Osteoblast (primary cell): ENCODE measurements at regions not wholly inside any gene's neighbourhood (a gene's known extent, or its start where the extent isn't known, plus 50 kb on each side); places are given as distances from the start of the nearest gene placed in this dataset.

Source experiments
- DNase-seq: peaks from one replicate; pipeline ENCODE4 v3.0.0; 2011; ENCODE audit warnings: low spot score, mixed read lengths; ENCODE audit not compliant: insufficient read length; ENCODE audit errors: missing footprints
- H2AFZ ChIP-seq: 2 replicates; pipeline ENCODE4 v1.6.0; 2011; ENCODE audit warnings: mild to moderate bottlenecking, low read length
- H3K27ac ChIP-seq: 2 replicates; pipeline ENCODE4 v1.5.1; 2011; ENCODE audit warnings: mild to moderate bottlenecking, low read depth, low read length, moderate library complexity
- H3K27me3 ChIP-seq: 2 replicates; pipeline ENCODE4 v1.6.0; 2012; ENCODE audit warnings: mild to moderate bottlenecking, control low read depth, inconsistent platforms, low read length, moderate library complexity; ENCODE audit not compliant: insufficient read depth
- H3K36me3 ChIP-seq: 2 replicates; pipeline ENCODE4 v1.5.1; 2011; ENCODE audit warnings: mild to moderate bottlenecking, low read length, control low read depth, moderate library complexity; ENCODE audit not compliant: insufficient read depth
- H3K4me1 ChIP-seq: 2 replicates; pipeline ENCODE4 v1.5.1; 2011; ENCODE audit warnings: mild to moderate bottlenecking, low read length, control low read depth, moderate library complexity; ENCODE audit not compliant: insufficient read depth
- H3K4me2 ChIP-seq: 2 replicates; pipeline ENCODE4 v1.6.0; 2011; ENCODE audit warnings: mild to moderate bottlenecking, low read length; ENCODE audit not compliant: insufficient read depth
- H3K4me3 ChIP-seq: fragments of 200-600 bp; sonication (generic); 3 replicates; pipeline ENCODE4 v1.5.1; 2012; ENCODE audit warnings: mild to moderate bottlenecking, low read length, inconsistent platforms; ENCODE audit not compliant: insufficient read depth
- H3K79me2 ChIP-seq: 2 replicates; pipeline ENCODE4 v1.6.0; 2012; ENCODE audit warnings: mild to moderate bottlenecking, low read length, control low read depth, inconsistent platforms; ENCODE audit not compliant: insufficient read depth
- H3K9me3 ChIP-seq: 2 replicates; pipeline ENCODE4 v1.5.1; 2011; ENCODE audit warnings: low read depth, low read length, control low read depth
- H4K20me1 ChIP-seq: 2 replicates; pipeline ENCODE4 v1.6.0; 2012; ENCODE audit warnings: mild to moderate bottlenecking, low read length, control low read depth; ENCODE audit not compliant: insufficient read depth
- TF ChIP-seq, protein P1 (sequence below): IDR thresholded peaks from 2 replicates; pipeline ENCODE4 v1.5.1; 2011; ENCODE audit warnings: mild to moderate bottlenecking, low read depth, low read length, moderate library complexity; ENCODE audit errors: extremely low read depth

DNA sequence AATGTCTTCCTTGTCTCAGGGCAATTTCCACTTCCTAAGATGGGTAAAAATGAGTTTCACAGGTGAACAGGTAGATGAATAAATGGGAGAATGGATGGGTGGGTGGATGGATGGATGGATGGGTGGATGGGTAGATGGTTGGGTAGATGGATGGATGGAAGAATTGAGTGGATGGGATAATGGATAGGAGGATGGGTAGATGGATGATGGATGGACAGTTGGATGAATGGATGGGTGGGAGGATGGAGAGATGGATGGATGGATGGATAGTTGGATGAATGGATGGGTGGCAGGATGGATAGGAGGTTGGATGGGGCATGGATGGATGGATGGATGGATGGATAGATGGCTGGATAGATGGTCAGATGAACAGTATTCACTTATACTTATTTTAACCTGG, 90.9 kb downstream of the LRRC30 start:
- TF ChIP-seq, protein P1, sequence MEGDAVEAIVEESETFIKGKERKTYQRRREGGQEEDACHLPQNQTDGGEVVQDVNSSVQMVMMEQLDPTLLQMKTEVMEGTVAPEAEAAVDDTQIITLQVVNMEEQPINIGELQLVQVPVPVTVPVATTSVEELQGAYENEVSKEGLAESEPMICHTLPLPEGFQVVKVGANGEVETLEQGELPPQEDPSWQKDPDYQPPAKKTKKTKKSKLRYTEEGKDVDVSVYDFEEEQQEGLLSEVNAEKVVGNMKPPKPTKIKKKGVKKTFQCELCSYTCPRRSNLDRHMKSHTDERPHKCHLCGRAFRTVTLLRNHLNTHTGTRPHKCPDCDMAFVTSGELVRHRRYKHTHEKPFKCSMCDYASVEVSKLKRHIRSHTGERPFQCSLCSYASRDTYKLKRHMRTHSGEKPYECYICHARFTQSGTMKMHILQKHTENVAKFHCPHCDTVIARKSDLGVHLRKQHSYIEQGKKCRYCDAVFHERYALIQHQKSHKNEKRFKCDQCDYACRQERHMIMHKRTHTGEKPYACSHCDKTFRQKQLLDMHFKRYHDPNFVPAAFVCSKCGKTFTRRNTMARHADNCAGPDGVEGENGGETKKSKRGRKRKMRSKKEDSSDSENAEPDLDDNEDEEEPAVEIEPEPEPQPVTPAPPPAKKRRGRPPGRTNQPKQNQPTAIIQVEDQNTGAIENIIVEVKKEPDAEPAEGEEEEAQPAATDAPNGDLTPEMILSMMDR: no peak
- no peaks in the 10 kb centered on the region for H3K79me2 ChIP-seq
- H4K20me1 ChIP-seq: no peaks in the 10 kb centered on the region
- H2AFZ ChIP-seq: no peak overlapping the region
- H3K9me3 ChIP-seq: no peaks in the 10 kb centered on the region
- no peak overlapping the region for H3K27ac ChIP-seq
- H3K4me3 ChIP-seq: no peak overlapping the region
- no peak overlapping the region for H3K4me2 ChIP-seq
- no peaks in the 10 kb centered on the region for H3K4me1 ChIP-seq
- no peaks in the 10 kb centered on the region for H3K36me3 ChIP-seq
- H3K27me3 ChIP-seq: no peaks in the 10 kb centered on the region
- no peak for DNase-seq

- no peaks in the 10 kb centered on the region for H3K4me1 ChIP-seq
- no peaks in the 10 kb centered on the region for H3K36me3 ChIP-seq
- TF ChIP-seq, protein P1: no peak
- no peaks in the 10 kb centered on the region for H3K27me3 ChIP-seq
- no peak overlapping the region for H3K4me3 ChIP-seq
- no peaks in the 10 kb centered on the region for H4K20me1 ChIP-seq
- H3K79me2 ChIP-seq: no peaks in the 10 kb centered on the region
- no peak for DNase-seq
- H3K4me2 ChIP-seq: no peak overlapping the region
- no peaks in the 10 kb centered on the region for H3K9me3 ChIP-seq
- H2AFZ ChIP-seq: no peak overlapping the region
- no peak overlapping the region for H3K27ac ChIP-seq
These were observed 92.1 kb downstream of the LRRC30 start for GRCh38 chr18:7322817-7323485.

GRCh38 chr18:7325126-7325430, 94.2 kb downstream of the LRRC30 start:
- no peaks in the 10 kb centered on the region for H4K20me1 ChIP-seq
- H2AFZ ChIP-seq: no peak overlapping the region
- H3K79me2 ChIP-seq: no peaks in the 10 kb centered on the region
- no peak overlapping the region for H3K27ac ChIP-seq
- TF ChIP-seq, protein P1: no peak
- no peak overlapping the region for H3K4me2 ChIP-seq
- H3K4me1 ChIP-seq: no peaks in the 10 kb centered on the region
- H3K4me3 ChIP-seq: no peak overlapping the region
- H3K27me3 ChIP-seq: no peaks in the 10 kb centered on the region
- no peak for DNase-seq
- no peaks in the 10 kb centered on the region for H3K9me3 ChIP-seq
- no peaks in the 10 kb centered on the region for H3K36me3 ChIP-seq

DNA sequence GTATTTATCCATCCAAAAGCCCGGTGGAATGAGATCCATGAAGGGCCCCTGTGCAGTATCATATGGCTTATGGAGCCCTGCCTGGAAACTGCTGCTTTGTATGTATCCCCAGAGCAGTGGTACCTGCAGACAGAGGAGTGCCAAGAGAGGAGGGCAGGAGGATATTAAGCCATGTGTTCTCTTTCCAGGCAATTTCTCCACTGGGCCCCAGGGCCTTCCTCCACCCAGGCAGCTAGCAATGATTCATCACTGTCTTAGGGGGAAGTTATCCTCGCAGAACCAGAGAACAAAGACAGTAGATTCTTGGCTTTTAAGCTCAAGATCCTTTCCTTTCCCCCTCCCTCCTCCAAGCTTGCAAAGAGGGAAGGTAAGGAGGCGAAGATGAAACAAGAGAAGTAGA, 98.1 kb downstream of the LRRC30 start:
- TF ChIP-seq, protein P1: no peak
- DNase-seq: no peak

More for the DNA sequence above, 98.1 kb downstream of the LRRC30 start:
- Histone ChIP-seq H3K4me3 (no peak overlapping the region), H3K27ac (no peak overlapping the region), H3K27me3 (no peaks in the 10 kb centered on the region), H4K20me1 (no peaks in the 10 kb centered on the region), H3K4me2 (no peak overlapping the region), H3K79me2 (no peaks in the 10 kb centered on the region), H3K9me3 (no peaks in the 10 kb centered on the region), H3K4me1 (no peaks in the 10 kb centered on the region), H2AFZ (no peak overlapping the region), H3K36me3 (no peaks in the 10 kb centered on the region)
